ENCODE measurements at regions not wholly inside any gene's neighbourhood (a gene's known extent, or its start where the extent isn't known, plus 50 kb on each side); places are given as distances from the start of the nearest gene placed in this dataset.

DNA sequence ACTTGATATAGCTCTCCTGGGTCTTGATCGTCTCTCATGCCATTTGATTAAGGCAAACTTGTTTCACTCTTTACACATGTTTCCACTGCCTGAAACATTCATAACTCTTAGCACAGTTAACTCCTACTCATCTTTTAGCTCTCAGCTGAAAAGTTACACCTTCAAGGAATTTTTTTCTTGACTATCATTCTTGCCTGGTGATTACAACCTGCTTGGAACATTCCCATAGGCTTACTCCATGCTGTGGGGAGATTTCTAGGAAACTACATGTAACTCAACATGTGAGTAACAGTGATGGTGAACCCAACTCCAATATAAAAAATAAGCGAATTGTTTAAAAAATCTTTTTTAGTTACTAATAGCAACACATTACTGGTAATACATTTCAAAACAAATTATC is 224.1 kb upstream of the MPDZ start:
- DNase-seq (ENCODE audit: extremely low read depth, low read depth), result no peak
- TF ChIP-seq, protein P1, sequence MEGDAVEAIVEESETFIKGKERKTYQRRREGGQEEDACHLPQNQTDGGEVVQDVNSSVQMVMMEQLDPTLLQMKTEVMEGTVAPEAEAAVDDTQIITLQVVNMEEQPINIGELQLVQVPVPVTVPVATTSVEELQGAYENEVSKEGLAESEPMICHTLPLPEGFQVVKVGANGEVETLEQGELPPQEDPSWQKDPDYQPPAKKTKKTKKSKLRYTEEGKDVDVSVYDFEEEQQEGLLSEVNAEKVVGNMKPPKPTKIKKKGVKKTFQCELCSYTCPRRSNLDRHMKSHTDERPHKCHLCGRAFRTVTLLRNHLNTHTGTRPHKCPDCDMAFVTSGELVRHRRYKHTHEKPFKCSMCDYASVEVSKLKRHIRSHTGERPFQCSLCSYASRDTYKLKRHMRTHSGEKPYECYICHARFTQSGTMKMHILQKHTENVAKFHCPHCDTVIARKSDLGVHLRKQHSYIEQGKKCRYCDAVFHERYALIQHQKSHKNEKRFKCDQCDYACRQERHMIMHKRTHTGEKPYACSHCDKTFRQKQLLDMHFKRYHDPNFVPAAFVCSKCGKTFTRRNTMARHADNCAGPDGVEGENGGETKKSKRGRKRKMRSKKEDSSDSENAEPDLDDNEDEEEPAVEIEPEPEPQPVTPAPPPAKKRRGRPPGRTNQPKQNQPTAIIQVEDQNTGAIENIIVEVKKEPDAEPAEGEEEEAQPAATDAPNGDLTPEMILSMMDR (IDR thresholded peaks at IDR 0.05; ENCODE audit: low read depth, low read length), result no peak

DNA sequence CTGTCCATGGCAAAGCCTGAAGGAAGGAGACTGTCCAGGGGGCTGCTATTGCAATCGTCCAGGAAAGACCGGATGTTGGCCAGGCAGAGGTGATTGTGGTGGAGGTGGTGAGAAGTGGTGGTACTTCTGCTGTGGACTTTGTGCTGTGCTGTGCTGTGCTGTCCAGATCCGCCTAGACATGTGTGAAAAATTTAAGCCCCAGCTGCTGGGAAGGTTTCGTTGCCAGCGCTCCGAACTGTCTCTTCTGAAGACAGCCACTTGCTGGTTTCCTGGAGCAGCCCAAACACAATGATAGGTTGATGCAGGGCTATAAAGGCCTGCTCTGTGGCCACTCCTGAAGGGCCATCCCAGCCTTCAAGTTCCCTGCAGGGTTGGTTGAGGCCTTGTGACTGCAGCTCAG is 223.0 kb upstream of the MPDZ start:
- TF ChIP-seq, protein P1 (IDR thresholded peaks at IDR 0.05; ENCODE audit: low read depth, low read length), result no peak
- no peak for DNase-seq (ENCODE audit: extremely low read depth, low read depth)

DNA sequence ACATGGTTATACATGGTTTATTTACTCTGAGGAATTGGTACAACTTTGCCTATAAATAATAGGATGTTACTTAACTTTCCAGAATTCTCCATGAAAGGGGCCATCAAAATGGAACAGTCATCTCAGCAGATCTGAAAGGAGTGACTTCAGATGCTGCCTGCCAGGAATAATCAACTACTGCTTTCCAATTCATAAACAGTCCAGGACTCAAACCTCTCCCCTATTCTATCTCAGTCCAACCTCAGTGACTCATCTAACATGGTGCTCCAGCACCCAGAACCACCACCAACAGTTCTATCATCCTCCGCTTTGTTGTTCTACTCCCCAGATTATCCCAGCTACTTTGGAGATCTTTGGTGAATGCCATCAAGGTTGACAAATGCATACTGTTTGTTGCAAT is 221.5 kb upstream of the MPDZ start:
- no peak for DNase-seq (ENCODE audit: extremely low read depth, low read depth)
- TF ChIP-seq, protein P1 (IDR thresholded peaks at IDR 0.05; ENCODE audit: low read depth, low read length), result no peak

DNA sequence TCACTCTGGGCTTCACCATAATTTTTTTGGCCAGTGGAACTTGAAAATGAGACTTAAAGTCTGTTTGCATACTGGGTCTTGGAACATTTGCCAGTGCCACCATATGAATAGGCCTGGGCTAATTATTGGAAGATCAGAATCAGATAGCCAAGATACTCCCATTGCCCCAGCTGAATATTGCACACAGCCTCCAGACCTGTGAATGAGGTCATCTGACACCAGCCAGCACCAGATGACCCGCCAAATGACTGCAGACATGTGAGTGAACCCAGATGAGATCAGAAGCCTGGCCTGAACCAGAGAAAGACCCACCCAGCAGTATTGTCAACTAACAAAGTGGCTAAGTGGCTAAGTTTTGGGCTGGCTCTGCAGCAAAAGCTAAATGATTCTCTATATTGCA is 220.5 kb upstream of the MPDZ start:
- TF ChIP-seq, protein P1 (IDR thresholded peaks at IDR 0.05; ENCODE audit: low read depth, low read length), result no peak

DNA sequence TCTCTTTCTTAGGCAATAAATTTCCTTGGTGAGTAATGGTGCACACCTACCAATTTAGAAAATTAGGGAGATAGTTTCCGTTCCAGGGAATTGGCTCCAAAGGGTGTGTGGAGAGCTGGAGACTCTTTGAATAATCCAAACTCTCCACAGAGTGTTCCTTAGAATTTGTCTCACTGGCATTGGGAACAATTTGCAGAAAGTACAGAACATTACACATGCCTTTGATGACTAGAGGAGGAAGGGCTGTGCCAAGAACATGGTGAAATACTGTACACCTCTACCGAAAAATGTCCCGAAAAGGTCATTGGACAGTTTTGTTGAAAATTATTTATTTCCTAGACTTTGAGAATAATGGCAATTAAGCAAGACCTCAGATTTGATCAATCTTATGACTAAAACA is 214.2 kb upstream of the MPDZ start:
- TF ChIP-seq, protein P1 (IDR thresholded peaks at IDR 0.05; ENCODE audit: low read depth, low read length), result no peak
- no peak for DNase-seq (ENCODE audit: extremely low read depth, low read depth)

More for the DNA sequence above, 220.5 kb upstream of the MPDZ start:
- DNase-seq (ENCODE audit: extremely low read depth, low read depth), result no peak

DNA sequence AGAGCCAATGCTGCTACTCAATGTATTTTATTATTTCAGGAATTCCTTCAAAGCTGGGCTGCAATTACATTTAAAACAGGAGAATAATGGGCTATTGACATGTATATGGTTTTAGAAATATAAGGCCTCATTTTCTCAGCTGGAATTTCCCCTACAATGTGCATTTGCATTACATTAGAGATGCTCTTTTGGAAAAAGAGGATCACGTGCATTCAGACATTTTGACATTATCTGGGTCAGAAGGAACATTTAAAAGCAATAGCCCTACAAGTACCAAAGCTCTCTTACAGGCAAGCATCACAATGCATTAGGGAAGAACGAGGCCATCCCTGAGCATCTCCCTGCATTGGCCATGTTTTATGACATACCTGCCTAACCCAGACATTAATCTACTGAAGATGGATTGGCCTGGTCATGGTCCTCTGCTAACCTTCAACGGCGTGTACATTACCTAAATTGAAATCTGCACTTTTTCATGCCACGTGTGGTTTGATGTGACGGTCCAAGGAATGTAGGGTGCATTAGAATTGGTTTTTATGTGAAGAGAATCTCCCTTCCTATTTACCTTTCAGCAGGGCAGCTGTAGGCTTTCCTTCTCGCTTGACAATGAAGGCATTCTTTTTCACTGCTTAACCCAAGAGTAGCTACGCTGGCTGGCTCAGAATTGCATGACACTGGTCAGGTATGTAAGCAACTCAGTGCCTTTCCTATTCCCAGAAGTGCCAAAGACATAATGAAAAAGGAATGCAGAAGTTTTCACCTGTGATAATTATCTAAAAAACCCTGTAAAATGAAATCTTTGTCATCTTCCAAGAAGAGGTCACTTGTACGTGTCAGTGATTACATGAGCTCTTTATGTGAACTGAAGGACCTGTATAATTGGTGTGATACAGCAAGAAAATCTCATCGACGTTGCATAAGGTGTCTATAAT is 212.3 kb upstream of the MPDZ start:
- DNase-seq (ENCODE audit: extremely low read depth, low read depth), result no peak
- TF ChIP-seq, protein P1 (IDR thresholded peaks at IDR 0.05; ENCODE audit: low read depth, low read length), result no peak

DNA sequence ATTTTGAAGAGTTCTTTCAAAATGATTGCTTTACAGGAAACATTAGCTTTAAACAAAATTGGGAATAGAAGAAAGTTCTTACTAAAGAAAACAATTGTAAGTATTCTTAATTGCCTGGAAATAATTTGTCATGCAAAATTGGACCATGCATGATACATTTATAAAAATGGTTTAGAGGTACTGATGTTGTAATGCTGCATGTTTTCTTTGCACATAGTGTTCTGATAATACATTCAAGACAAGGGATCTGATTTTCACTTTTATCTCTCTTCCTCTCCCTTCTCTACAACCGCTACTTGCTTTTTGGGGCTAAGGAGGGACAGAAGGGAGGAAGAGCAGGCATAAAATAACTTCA is 211.6 kb upstream of the MPDZ start:
- TF ChIP-seq, protein P1 (IDR thresholded peaks at IDR 0.05; ENCODE audit: low read depth, low read length), result no peak

More for the DNA sequence above, 211.6 kb upstream of the MPDZ start:
- DNase-seq (ENCODE audit: extremely low read depth, low read depth), result no peak

All from AG09319 (cell line).